ENCODE measurements at regions not wholly inside any gene's neighbourhood (a gene's known extent, or its start where the extent isn't known, plus 50 kb on each side); places are given as distances from the start of the nearest gene placed in this dataset.
"Not testable (repeated sequence)": the region's sequence is repeated elsewhere in the genome, so short reads cannot be mapped to it uniquely, and the experiment has no call there.

DNA sequence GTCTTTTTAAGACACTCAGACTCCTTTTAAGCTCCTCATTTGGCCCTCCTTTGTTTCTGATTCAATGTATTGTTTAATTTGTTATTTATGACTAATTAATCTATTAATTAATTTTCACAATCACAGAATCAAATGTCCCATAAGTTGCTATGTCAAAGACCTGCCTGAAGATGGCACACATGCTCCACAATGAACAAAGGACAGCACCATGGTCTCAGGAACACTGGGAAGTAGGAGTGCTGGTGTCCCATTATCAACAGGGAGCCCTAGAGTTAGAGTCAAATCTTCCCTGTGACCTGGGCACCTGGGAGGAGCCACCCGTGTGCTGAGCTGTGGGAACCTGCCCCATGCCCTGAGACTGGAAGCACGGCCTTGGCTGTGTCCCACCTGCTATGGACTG is 1164.3 kb downstream of the RPIA start:
- not testable (repeated sequence) for DNase-seq (ENCODE audit: low read depth in 4 of 4, low spot score in 3 of 4)

DNA sequence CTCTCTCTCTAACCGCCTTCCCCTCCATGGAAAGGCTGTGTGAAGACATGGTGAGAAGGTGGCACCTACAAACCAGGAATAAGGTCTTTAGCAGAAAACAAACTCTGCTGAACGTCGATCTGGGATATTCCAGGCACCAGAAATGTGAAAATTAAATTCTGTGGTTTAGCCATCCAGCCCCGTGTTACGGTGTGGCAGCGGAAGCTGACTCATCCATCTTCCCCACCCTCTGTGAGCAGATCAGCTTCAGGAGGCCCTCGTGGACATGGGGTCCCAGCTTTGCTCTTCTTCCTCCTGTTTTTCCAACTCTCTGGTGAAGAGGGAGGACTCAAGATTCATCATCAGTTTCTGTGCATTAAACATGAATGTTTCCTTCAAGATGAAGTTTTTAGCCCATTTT is 1164.8 kb downstream of the RPIA start:
- not testable (repeated sequence) for DNase-seq (ENCODE audit: low read depth in 4 of 4, low spot score in 3 of 4)

DNA sequence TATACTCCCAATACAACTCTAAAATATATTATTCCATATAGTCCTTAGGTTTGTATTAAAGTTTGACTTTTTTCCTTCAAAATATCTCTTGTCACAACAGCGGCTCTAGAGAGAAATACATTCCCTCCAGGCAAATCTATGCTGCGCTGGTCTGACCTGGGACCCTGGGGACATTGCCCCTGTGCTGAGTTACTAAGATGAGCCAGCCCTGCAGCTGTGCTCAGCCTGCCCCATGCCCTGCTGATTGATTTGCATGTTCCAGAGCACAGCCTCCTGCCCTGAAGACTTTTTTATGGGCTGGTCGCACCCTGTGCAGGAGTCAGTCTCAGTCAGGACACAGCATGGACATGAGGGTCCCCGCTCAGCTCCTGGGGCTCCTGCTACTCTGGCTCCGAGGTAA is 1170.7 kb downstream of the RPIA start:
- not testable (repeated sequence) for DNase-seq (ENCODE audit: low read depth in 4 of 4, low spot score in 3 of 4)

DNA sequence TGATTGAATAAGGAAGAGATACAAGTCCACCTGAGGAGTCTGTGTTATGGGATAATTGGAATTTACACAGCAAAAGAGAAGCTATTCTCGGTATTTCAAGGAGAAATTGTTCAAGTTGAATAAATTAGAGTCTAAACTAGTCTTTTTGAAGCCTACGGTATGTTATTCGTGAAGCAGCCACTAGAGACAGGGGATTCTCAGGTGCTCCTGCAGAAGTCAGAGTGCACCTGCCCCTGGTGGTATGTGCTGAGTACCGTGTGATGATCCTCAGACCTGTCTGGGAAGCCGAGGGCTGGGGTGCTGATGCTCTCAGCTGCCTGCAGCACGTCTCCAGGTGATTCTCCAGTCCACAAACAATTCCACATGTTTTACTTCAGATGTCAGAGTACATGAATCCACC is 1171.7 kb downstream of the RPIA start:
- DNase-seq (ENCODE audit: low read depth in 4 of 4, low spot score in 3 of 4), result not testable (repeated sequence)

DNA sequence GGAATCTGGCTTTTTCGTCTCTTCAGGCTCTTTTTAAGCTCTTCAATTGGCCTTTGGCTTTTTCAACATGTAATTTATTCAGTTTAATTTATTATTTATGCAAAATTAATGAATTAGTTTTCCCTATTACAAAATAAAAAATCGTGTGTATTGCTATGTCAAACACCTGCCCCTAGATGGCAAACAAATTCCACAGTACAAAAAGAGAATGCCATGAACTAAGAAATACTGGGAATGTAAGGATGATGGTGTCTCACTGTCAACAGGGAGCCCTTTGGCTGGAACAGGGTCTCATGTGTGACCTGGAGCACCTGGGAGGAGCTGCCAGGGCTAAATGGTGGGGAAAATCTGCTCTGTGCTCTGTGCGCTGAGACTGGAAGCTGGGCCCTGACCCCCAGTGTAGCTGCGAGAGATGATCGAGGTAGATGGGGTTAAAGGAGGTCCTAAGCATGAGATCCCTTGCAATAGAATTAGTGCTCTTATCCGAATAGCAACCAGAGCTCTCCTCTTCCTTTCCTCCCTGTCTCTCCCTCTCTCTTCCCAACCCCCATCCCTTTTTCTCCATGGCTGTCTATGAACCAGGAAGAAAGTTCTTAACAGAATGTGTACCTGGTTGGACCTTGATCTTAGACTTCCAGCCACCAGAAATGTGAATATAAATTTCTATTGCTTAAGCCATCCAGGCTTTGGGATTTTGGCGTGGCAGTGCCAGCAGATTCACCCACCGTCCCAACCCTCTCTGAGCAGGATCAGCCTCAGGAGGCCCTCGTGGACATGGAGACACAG is 1183.5 kb downstream of the RPIA start:
- DNase-seq (ENCODE audit: low read depth in 4 of 4, low spot score in 3 of 4), result not testable (repeated sequence)

DNA sequence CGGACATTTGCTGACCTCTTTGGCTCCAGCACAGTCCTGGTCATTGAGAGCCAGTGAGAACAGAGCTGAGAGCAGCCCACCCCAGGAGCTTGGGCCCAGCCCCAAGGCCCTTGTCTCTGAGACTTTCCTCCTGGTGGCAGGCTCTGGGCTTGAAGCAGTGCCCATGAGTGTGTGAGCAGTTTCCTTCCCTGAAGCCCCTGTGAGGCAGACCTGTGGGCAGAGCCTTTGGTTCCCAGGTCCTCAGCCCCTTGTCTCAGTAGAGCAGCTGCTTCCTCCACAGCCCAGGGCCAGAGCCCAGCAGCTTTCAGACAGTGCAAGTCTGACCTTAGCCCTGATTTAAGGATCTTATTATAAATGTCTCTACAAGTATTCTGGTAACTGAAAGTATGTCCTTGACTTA is 1185.0 kb downstream of the RPIA start:
- not testable (repeated sequence) for DNase-seq (ENCODE audit: low read depth in 4 of 4, low spot score in 3 of 4)

DNA sequence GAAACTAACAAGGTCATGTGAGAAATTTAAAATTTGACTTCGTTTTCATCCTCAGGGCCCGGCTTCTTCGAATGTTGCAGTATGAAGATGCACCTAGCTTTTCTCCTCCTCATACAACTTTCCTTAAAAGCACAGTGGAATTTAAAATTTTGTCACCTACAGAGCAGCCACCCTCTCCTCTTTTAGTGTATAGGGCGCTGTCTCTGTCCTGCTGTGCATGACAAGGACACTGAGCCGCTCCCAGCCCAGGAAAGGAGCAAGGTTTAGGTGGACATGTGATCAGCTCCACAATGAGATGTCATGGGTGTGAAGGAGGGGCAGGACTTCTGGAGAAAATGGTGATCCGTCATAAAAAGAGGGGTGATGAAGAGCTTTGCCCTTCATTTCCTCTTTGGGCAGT is 1185.4 kb downstream of the RPIA start:
- DNase-seq (ENCODE audit: low read depth in 4 of 4, low spot score in 3 of 4), result not testable (repeated sequence)

DNA sequence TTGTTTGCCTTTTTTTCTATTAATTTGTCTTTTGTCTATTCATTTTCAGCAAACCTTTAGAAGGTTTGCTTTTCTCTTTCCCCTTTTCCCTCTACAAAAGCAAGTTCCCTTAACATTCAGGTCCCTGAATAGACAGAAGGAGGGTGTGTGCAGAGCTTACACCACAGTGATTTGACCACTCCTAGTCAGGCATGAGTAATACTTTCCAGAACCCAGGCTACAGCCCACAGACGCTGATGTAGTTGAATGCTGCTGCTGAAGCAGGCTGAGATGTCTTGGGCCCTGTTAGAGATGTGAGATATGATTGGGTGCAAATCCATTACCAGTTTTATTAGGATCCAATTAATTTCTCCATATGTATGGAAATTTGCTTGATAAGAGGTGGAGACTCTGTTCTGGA is 1191.4 kb downstream of the RPIA start:
- not testable (repeated sequence) for DNase-seq (ENCODE audit: low read depth in 4 of 4, low spot score in 3 of 4)

DNA sequence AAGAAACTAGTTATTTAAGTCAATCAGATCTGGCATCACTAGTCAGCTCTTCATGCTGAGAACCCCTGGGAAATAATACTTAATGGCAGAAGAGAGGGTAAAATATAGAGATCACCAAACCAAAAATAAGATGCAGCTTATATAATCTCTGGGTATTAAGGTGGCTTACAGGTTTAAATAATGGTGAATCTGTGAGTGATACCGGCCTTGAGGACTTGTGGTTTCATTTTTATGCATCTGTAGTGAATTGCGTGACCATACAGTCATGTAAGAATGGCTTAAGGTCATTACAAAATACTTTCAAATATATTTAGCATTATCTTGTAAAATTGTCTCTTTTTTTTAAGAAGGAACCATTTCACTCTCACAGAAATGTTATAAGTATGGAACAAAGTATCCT is 1192.2 kb downstream of the RPIA start:
- DNase-seq (ENCODE audit: low read depth in 4 of 4, low spot score in 3 of 4), result not testable (repeated sequence)

DNA sequence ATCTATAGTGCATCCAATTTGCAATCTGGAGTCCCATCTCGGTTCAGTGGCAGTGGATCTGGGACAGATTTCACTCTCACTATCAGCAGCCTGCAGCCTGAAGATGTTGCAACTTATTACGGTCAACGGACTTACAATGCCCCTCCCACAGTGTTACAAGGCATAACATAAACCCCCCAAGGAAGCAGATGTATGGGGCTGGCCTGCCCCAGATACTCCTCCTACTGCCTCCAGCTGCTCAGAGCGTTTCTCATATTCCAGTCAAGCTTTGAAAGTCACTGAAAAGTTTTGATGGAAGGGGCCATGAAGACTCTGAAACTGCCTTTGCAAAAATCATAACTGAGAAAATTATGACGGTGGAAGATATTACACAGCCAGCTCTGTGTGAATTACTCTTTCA is 1193.6 kb downstream of the RPIA start:
- not testable (repeated sequence) for DNase-seq (ENCODE audit: low read depth in 4 of 4, low spot score in 3 of 4)

DNA sequence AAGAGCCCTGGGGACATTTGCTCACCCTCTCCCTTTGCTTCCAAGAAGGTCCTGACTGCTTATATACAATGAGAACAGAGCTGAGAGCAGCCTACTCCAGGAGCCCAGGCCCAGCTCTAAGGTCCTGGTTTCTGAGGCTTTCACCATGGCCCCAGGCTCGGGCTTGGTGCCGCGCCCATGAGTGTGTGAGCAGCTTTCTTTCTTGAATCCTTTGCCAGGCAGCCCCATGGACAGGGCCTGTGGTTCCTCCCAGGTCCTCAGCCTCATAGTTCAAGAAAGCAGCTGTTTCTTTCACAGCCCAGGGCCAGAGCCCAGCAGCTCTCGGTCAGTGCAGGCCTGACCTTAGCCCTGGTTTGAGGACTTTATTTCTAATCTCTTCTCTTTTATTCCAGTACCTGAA is 1197.2 kb downstream of the RPIA start:
- not testable (repeated sequence) for DNase-seq (ENCODE audit: low read depth in 4 of 4, low spot score in 3 of 4)

DNA sequence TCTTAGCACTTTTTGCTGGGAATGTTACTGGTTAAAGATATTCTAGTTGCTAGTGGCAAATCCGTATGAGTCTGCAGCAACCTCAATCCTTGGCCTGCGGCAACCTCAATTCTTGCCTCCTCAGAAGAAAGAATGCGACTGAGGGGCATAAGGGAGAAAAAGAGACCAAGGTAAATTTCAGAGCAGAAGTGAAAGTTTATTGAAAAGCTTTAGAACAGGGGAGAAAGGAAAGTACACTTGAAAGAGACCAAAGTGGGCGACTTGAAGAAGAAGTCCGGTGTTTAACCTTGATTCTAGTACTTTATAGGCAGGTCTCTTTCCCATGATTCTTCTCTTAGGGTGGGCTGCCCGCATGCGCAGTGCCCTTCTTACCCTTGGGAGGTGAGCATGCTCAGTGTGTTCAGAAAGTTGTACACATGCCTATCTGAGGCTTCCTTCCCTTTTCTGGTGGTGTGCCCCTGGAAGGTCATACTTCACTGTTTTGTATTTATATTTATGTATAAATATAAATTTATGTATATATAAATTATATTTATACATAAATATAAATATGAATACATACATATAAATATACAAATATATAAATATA is 1198.8 kb downstream of the RPIA start:
- not testable (repeated sequence) for DNase-seq (ENCODE audit: low read depth in 4 of 4, low spot score in 3 of 4)

DNA sequence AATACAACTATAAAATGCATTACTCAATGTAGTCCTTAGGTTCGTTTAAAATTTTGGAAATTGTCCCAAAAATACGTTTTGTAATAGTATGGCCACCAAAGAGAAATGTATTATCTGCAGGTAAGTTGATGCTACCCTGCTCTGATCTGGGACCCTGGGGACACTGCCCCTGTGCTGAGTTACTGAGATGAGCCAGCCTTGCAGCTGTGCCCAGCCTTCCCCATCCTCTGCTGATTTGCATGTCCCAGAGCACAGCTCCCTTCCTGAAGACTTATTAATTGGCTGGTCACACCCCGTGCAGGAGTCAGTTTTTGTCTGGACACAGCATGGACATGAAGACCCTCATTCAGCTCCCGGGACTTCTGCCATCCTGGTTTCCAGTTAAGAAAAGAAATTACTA is 1203.5 kb downstream of the RPIA start:
- not testable (repeated sequence) for DNase-seq (ENCODE audit: low read depth in 4 of 4, low spot score in 3 of 4)

DNA sequence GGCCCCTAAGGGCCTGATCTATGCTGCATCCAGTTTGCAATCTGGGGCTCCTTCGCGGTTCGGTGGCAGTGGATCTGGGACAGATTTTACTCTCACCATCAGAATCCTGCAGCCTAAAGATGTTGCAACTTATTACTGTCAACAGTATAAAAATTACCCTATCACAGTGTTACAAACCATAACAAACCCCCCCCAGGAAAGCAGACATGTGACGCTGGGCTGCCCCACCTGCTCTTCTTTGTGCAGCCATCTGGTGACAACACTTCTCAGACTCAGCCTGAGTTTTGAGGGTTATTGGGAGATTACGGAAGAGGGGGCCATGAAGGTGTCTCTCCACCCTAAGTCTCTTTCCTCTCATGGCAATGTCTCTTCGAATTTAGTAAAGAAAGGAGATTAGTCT is 1204.2 kb downstream of the RPIA start:
- DNase-seq (ENCODE audit: low read depth in 4 of 4, low spot score in 3 of 4), result not testable (repeated sequence)

DNA sequence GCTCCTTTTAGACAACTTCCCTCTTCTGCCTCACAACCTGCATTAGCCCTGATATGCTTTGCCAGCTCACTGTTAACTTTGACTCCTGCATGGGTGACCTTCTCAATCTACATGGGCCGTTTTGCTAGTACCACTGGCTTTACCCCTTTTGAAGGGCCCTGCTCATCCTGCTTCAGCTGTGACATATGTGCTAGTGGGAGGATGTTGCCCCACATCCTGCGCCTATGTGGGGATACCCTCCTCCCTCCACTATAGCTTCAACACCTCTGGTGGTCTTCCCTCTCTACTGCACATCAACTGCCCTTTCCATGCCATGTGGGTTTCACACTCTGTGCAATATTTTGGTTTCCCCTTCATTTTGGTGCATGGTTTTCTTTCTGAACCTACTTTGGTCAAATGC is 1235.5 kb downstream of the RPIA start:
- DNase-seq (ENCODE audit: low read depth in 4 of 4, low spot score in 3 of 4), result not testable (repeated sequence)

DNA sequence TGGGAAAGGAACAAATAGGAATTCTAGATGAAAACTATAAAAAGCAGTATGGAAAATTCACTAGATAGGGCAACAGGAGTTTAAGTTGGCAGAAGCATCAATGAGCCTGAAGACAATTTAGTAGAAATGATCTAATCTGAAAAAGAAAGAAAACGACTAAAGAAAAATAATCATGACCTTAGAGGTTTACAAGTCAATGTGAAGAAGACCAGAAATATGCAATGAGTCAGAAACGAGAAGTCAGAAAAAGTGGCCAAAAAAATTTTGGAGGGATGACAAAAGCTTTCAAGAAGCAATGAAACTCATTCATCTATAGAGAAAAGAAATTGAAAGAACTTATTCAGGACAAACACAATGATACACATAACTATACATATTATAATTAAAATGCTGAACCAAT is 1244.0 kb downstream of the RPIA start:
- not testable (repeated sequence) for DNase-seq (ENCODE audit: low read depth in 4 of 4, low spot score in 3 of 4)

DNA sequence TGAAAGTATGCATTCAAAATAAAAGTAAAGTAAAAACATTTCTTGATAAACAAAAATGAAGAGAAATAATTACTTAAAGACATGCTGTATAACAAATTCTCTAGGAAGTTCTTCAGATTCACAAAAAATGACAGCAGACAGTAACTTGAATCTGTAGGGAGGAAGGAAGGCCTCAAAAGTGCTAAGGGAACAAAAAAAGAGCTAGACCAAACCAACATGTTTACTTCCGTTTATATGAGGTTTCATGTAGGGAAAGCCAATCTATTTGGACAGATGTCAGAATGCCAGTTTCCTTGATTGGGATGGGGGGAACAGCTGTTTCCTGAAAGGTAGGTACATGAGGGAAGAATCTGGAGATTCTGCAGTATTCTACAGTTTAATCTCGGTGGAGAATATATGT is 1244.5 kb downstream of the RPIA start:
- not testable (repeated sequence) for DNase-seq (ENCODE audit: low read depth in 4 of 4, low spot score in 3 of 4)

DNA sequence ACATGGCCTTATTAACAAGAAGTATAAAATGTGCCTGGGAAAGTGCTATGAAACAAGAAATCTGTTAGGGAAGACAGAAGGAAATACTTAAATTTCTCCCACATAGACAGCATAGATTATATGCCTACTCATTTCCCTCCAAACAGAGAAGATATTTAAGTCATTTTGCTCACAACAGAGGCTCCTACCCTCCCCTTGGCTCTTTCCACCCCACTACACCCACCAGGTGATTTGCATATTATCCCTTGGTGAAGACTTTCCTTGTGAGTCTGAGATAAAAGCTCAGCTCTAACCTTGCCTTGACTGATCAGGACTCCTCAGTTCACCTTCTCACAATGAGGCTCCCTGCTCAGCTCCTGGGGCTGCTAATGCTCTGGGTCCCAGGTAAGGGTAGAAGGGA is 1245.1 kb downstream of the RPIA start:
- not testable (repeated sequence) for DNase-seq (ENCODE audit: low read depth in 4 of 4, low spot score in 3 of 4)

DNA sequence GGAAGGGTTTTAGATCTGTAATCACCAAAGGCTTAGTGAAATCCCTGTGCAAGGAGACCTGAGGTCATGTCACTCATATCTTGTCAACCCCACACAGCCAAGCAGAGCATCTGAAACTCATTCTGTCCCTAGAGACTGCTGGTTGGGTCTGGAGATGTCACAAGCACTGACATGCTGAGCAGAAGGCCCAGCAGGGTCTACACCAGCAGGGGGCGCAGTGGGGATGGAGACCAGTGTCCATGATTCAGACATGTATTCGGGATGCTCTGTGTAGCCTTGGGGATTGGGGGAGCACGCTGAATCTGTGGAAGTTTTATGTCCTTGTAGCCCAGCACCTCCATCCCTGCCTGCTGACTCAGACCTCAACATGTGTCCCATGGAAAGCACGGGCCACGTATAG is 1247.3 kb downstream of the RPIA start:
- not testable (repeated sequence) for DNase-seq (ENCODE audit: low read depth in 4 of 4, low spot score in 3 of 4)

DNA sequence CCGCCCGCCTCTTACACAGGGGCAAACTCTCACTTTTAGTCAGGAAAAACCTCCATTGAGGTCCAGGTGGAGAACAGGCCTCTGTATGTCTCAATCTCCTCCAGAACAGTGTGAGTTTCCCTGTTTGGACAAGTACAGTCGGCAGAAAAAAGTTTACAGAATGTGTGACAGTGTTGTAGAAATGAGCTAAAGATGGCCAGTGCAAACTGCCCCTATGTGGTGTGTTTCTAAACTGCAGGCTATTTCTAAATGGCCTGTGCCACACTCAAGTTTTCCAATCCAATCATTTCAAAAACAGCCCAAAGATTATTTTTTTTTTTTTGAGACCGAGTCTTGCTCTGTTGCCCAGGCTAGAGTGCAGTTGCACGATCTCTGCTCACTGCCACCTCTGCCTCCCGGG is 1252.8 kb downstream of the RPIA start:
- DNase-seq (ENCODE audit: low read depth in 4 of 4, low spot score in 3 of 4), result not testable (repeated sequence)

DNA sequence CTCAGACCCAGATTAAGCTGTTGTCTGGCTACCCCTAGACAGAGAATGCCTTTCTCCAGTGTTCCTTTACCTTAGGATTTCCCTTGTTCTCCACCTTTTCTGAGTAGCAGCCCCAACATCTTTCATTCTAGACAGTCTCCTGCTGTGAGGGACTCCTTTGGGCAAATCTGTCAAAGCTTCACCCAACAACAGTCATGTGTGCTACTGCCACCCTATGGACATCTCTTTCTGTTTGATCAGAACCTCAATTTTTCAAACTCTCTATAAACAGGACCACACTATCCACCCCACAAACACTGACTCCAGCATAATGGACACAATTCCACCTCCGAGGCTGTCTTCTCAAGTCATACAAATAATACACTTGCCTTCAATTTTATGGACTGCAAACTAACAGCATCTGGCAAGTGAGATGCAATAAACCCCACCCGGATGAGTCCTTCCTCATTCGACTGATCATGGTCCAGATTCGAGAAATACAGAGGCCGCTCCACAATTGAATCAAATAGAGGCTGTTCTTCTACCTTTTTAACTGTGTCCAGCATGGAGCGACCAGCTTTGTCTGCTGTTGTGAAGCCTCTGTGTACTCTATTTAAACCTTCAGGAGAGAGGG is 1253.6 kb downstream of the RPIA start:
- DNase-seq (ENCODE audit: low read depth in 4 of 4, low spot score in 3 of 4), result not testable (repeated sequence)

All from left renal pelvis (tissue), 4 donors.